ENCODE measurements at regions not wholly inside any gene's neighbourhood (a gene's known extent, or its start where the extent isn't known, plus 50 kb on each side); places are given as distances from the start of the nearest gene placed in this dataset.

GRCh38 chr13:39982745-39983144 is 327.3 kb downstream of the COG6 start:
- H3K27ac Mint-ChIP-seq: no peak overlapping the region

More at GRCh38 chr13:39982745-39983144, 327.3 kb downstream of the COG6 start:
- no peaks in the 10 kb centered on the region for H3K36me3 Mint-ChIP-seq (ENCODE audit: low read depth)
- no peaks in the 10 kb centered on the region for H3K9me2 ChIP-seq (ENCODE audit: insufficient read depth)
- H3K79me2 ChIP-seq (replicated peaks; ENCODE audit: insufficient read depth): no peaks in the 10 kb centered on the region
- H3K4me3 Mint-ChIP-seq: no peak overlapping the region
- H3K36me3 ChIP-seq (ENCODE audit: insufficient read depth): no peaks in the 10 kb centered on the region
- H3K4me1 ChIP-seq (ENCODE audit: insufficient read depth): no peaks in the 10 kb centered on the region
- peaks cover 2% of the 10 kb centered on the region for H3K27me3 Mint-ChIP-seq (ENCODE audit: insufficient read depth, low read depth, poor library complexity)
- TF ChIP-seq EZH2 (IDR thresholded peaks at IDR 0.05; ENCODE audit: low read depth, unreplicated experiment) (no peak), STAT1 (IDR thresholded peaks at IDR 0.05; ENCODE audit: unreplicated experiment) (no peak), ZNF331 (CRISPR knock-in tag; IDR thresholded peaks at IDR 0.05; ENCODE audit: low read depth) (no peak), ZNF114 (CRISPR knock-in tag; IDR thresholded peaks at IDR 0.05) (no peak), EZH2phosphoT487 (IDR thresholded peaks at IDR 0.05; ENCODE audit: unreplicated experiment) (no peak), POLR2AphosphoS5 (IDR thresholded peaks at IDR 0.05; ENCODE audit: low read depth) (no peak), JUNB (IDR thresholded peaks at IDR 0.05; ENCODE audit: unreplicated experiment) (no peak), CREB1 (CRISPR knock-in tag; IDR thresholded peaks at IDR 0.05; ENCODE audit: low read depth) (no peak), CTCF (conservative IDR thresholded peaks at IDR 0.05; ENCODE audit: low read depth in 2 of 2) (no peak), ZNF462 (CRISPR knock-in tag; IDR thresholded peaks at IDR 0.05) (no peak), NANOG (IDR thresholded peaks at IDR 0.05; ENCODE audit: borderline replicate concordance) (no peak)
- TF ChIP-seq, protein P1, sequence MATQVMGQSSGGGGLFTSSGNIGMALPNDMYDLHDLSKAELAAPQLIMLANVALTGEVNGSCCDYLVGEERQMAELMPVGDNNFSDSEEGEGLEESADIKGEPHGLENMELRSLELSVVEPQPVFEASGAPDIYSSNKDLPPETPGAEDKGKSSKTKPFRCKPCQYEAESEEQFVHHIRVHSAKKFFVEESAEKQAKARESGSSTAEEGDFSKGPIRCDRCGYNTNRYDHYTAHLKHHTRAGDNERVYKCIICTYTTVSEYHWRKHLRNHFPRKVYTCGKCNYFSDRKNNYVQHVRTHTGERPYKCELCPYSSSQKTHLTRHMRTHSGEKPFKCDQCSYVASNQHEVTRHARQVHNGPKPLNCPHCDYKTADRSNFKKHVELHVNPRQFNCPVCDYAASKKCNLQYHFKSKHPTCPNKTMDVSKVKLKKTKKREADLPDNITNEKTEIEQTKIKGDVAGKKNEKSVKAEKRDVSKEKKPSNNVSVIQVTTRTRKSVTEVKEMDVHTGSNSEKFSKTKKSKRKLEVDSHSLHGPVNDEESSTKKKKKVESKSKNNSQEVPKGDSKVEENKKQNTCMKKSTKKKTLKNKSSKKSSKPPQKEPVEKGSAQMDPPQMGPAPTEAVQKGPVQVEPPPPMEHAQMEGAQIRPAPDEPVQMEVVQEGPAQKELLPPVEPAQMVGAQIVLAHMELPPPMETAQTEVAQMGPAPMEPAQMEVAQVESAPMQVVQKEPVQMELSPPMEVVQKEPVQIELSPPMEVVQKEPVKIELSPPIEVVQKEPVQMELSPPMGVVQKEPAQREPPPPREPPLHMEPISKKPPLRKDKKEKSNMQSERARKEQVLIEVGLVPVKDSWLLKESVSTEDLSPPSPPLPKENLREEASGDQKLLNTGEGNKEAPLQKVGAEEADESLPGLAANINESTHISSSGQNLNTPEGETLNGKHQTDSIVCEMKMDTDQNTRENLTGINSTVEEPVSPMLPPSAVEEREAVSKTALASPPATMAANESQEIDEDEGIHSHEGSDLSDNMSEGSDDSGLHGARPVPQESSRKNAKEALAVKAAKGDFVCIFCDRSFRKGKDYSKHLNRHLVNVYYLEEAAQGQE (IDR thresholded peaks at IDR 0.05; ENCODE audit: unreplicated experiment): no peak
- no peaks in the 10 kb centered on the region for H3K4me1 Mint-ChIP-seq
- no peak overlapping the region for H2AFZ ChIP-seq
- no peaks in the 10 kb centered on the region for H3K27me3 ChIP-seq (ENCODE audit: insufficient read depth)
- H4K20me1 ChIP-seq (replicated peaks; ENCODE audit: insufficient read depth): no peaks in the 10 kb centered on the region
- ATAC-seq (no peak), DNase-seq (ENCODE audit: low spot score) (no peak)
- H3K4me2 ChIP-seq: no peak overlapping the region
- no peak overlapping the region for H3K4me3 ChIP-seq
- no peaks in the 10 kb centered on the region for H3F3A ChIP-seq (replicated peaks; ENCODE audit: low read depth)
- H3K27ac ChIP-seq (ENCODE audit: low read depth): no peak overlapping the region
- no peaks in the 10 kb centered on the region for H3K9me3 Mint-ChIP-seq

Measured in GM23338 (cell line).